HCT116 (cell line): ENCODE measurements at regions not wholly inside any gene's neighbourhood (a gene's known extent, or its start where the extent isn't known, plus 50 kb on each side); places are given as distances from the start of the nearest gene placed in this dataset.

ENCODE experiments used
- ATF3 ChIP-seq: IDR thresholded peaks from 2 replicates; pipeline ENCODE4 v1.6.1; 2012
- CEBPB ChIP-seq: IDR thresholded peaks from 2 replicates; pipeline ENCODE4 v1.6.1; 2012; ENCODE audit warnings: low read depth
- CTCF ChIP-seq, 3 experiments: fragments of 200-600 bp in 1 of 3; sonication (generic) in 1 of 3; IDR thresholded peaks in 2 of 3; conservative IDR thresholded peaks in 1 of 3; 2 replicates each; pipeline ENCODE4 v1.5.1; 2012 to 2017; ENCODE audit warnings: low read depth in 2 of 3, low read length in 2 of 3, antibody characterized with exemption in 1 of 3, borderline replicate concordance in 1 of 3, control low read depth in 1 of 3, mild to moderate bottlenecking in 1 of 3, mixed read lengths in 1 of 3, mixed run types in 1 of 3, moderate library complexity in 1 of 3; ENCODE audit not compliant: insufficient read depth in 1 of 3
- EZH2 ChIP-seq: fragments of 200-600 bp; sonication (generic); IDR thresholded peaks from 2 replicates; pipeline ENCODE4 v1.6.1; 2017; ENCODE audit warnings: antibody characterized with exemption, mixed run types
- FOSL1 ChIP-seq: IDR thresholded peaks from 2 replicates; pipeline ENCODE4 v1.6.1; 2012; ENCODE audit warnings: low read depth
- MAX ChIP-seq: IDR thresholded peaks from 2 replicates; pipeline ENCODE4 v1.6.1; 2012
- POLR2A ChIP-seq: IDR thresholded peaks from 2 replicates; pipeline ENCODE4 v1.7.0; 2011; ENCODE audit warnings: borderline replicate concordance; ENCODE audit not compliant: insufficient read depth, insufficient read length; ENCODE audit errors: extremely low read depth
- POLR2AphosphoS5 ChIP-seq: IDR thresholded peaks from 2 replicates; pipeline ENCODE4 v1.6.1; 2011; ENCODE audit warnings: mild to moderate bottlenecking, low read depth, low read length, moderate library complexity
- RAD21 ChIP-seq: IDR thresholded peaks from 2 replicates; pipeline ENCODE4 v1.6.1; 2012; ENCODE audit warnings: low read depth, mild to moderate bottlenecking
- SRF ChIP-seq: IDR thresholded peaks from 2 replicates; pipeline ENCODE4 v1.6.1; 2012; ENCODE audit warnings: low read depth
- ZNF274 ChIP-seq: fragments of 200-500 bp; sonication (Bioruptor generic); IDR thresholded peaks from 2 replicates; pipeline ENCODE4 v1.6.1; 2014; ENCODE audit warnings: mild to moderate bottlenecking, low read depth, low read length, inconsistent platforms

GRCh38 chr1:188367661-188368060 is 1538.9 kb downstream of the PLA2G4A start:
- TF ChIP-seq SRF, result no peak
- no peak for TF ChIP-seq CTCF (IDR thresholded peaks at IDR 0.05 in 2 of 3, conservative IDR thresholded peaks at IDR 0.05 in 1 of 3; ENCODE audit: borderline replicate concordance in 1 of 3, insufficient read depth in 1 of 3, low read depth in 2 of 3, low read length in 2 of 3)
- TF ChIP-seq POLR2A, result no peak
- no peak for TF ChIP-seq EZH2
- TF ChIP-seq POLR2AphosphoS5, result no peak
- no peak for TF ChIP-seq ATF3
- no peak for TF ChIP-seq RAD21
- TF ChIP-seq FOSL1, result no peak
- no peak for TF ChIP-seq ZNF274
- no peak for TF ChIP-seq MAX
- TF ChIP-seq CEBPB, result no peak
